ENCODE measurements at regions not wholly inside any gene's neighbourhood (a gene's known extent, or its start where the extent isn't known, plus 50 kb on each side); places are given as distances from the start of the nearest gene placed in this dataset.

DNA sequence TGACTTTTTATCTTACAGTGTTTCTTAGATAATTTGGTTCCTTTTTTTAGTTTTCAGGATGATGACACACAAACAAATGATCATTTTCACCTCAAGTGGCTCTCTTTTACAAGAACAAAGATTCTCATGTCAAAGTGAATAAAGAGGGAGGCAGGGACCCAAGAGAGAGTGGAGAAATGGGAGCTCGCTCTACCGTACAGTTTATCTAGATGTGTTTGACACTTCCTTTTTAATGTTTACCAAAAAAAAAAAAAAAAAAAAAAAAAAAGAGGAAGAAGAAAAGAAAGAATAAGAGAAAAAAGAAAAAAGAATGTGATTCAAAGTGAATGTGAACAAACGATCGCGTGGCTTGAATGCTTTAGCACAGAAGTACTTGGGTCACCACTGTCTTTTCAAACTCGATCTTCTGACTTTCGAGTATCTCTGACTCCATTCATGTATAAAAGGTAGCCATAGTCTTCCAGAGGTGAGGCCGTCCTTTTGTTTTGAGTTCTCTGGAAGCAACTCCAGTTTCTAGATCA is 75.6 kb upstream of the GRXCR1 start:
- H3K4me3 ChIP-seq (ENCODE audit: low read depth in 2 of 2, low read length in 1 of 2): no peak overlapping the region
- H3K9me2 ChIP-seq: no peaks in the 10 kb centered on the region
- no peaks in the 10 kb centered on the region for H3K79me2 ChIP-seq (ENCODE audit: insufficient read depth)
- no peaks in the 10 kb centered on the region for H3F3A ChIP-seq (replicated peaks; ENCODE audit: insufficient read depth)
- H3K27ac ChIP-seq (ENCODE audit: low read depth in 2 of 2, low read length in 1 of 2): no peak overlapping the region
- no peak for DNase-seq
- no peaks in the 10 kb centered on the region for H3K9me3 ChIP-seq
- H2AFZ ChIP-seq (ENCODE audit: low read depth): no peak overlapping the region
- no peaks in the 10 kb centered on the region for H3K36me3 ChIP-seq (replicated peaks in 1 of 2; ENCODE audit: control insufficient read depth in 1 of 2, insufficient read depth in 2 of 2, low read length in 1 of 2)
- H3K27me3 ChIP-seq (ENCODE audit: insufficient read depth): no peaks in the 10 kb centered on the region
- H3K4me2 ChIP-seq: no peak overlapping the region
- ChIA-PET CTCF (interaction anchor here (0.6 to 2.5 kb wide), 8 partner anchors 9 to 640 kb away, joined by 3 to 7 read pairs (median 6); no protein-coding TSS in a partner anchor), POLR2A (no interaction called here)
- no peaks in the 10 kb centered on the region for H4K20me1 ChIP-seq (ENCODE audit: insufficient read depth)
- WGBS (ENCODE audit: low lambda C conversion rate): 57% methylated on average over 8 of the region's 8 CpGs
- H3K4me1 ChIP-seq (ENCODE audit: control insufficient read depth in 1 of 2, insufficient read depth in 2 of 2, low read depth in 1 of 2, low read length in 1 of 2): no peaks in the 10 kb centered on the region; a peak in 1 of 4 replicates
- H3K9ac ChIP-seq: no peak overlapping the region
- TF ChIP-seq EP300 (IDR thresholded peaks at IDR 0.05; ENCODE audit: borderline replicate concordance in 1 of 2, low read depth in 1 of 2, low read length in 1 of 2): no peak
- TF ChIP-seq CHD2 (IDR thresholded peaks at IDR 0.05; ENCODE audit: low read length, partially characterized antibody): no peak
- TF ChIP-seq RXRA (IDR thresholded peaks at IDR 0.05; ENCODE audit: borderline replicate concordance, low read depth): no peak
- TF ChIP-seq FOXM1 (IDR thresholded peaks at IDR 0.05; ENCODE audit: low read depth): no peak
- TF ChIP-seq, protein P1, sequence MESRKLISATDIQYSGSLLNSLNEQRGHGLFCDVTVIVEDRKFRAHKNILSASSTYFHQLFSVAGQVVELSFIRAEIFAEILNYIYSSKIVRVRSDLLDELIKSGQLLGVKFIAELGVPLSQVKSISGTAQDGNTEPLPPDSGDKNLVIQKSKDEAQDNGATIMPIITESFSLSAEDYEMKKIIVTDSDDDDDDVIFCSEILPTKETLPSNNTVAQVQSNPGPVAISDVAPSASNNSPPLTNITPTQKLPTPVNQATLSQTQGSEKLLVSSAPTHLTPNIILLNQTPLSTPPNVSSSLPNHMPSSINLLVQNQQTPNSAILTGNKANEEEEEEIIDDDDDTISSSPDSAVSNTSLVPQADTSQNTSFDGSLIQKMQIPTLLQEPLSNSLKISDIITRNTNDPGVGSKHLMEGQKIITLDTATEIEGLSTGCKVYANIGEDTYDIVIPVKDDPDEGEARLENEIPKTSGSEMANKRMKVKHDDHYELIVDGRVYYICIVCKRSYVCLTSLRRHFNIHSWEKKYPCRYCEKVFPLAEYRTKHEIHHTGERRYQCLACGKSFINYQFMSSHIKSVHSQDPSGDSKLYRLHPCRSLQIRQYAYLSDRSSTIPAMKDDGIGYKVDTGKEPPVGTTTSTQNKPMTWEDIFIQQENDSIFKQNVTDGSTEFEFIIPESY (IDR thresholded peaks at IDR 0.05; ENCODE audit: borderline replicate concordance, low read depth): no peak
- TF ChIP-seq TAF1 (IDR thresholded peaks at IDR 0.05; ENCODE audit: borderline replicate concordance, low read depth, low read length): no peak
- TF ChIP-seq YY1 (IDR thresholded peaks at IDR 0.05; ENCODE audit: low read depth): no peak
- TF ChIP-seq EZH2phosphoT487 (IDR thresholded peaks at IDR 0.05; ENCODE audit: borderline replicate concordance, low read depth): no peak
- TF ChIP-seq RAD21 (IDR thresholded peaks at IDR 0.05; ENCODE audit: low read length): no peak
- TF ChIP-seq NFIC (IDR thresholded peaks at IDR 0.05; ENCODE audit: borderline replicate concordance): no peak
- no peak for TF ChIP-seq MEF2A (IDR thresholded peaks at IDR 0.05; ENCODE audit: borderline replicate concordance, low read depth)
- TF ChIP-seq NRF1 (IDR thresholded peaks at IDR 0.05; ENCODE audit: low read depth, low read length): no peak
- no peak for TF ChIP-seq SIN3A (IDR thresholded peaks at IDR 0.05; ENCODE audit: borderline replicate concordance, low read depth, low read length)
- TF ChIP-seq RCOR1 (IDR thresholded peaks at IDR 0.05; ENCODE audit: low read length): no peak

DNA sequence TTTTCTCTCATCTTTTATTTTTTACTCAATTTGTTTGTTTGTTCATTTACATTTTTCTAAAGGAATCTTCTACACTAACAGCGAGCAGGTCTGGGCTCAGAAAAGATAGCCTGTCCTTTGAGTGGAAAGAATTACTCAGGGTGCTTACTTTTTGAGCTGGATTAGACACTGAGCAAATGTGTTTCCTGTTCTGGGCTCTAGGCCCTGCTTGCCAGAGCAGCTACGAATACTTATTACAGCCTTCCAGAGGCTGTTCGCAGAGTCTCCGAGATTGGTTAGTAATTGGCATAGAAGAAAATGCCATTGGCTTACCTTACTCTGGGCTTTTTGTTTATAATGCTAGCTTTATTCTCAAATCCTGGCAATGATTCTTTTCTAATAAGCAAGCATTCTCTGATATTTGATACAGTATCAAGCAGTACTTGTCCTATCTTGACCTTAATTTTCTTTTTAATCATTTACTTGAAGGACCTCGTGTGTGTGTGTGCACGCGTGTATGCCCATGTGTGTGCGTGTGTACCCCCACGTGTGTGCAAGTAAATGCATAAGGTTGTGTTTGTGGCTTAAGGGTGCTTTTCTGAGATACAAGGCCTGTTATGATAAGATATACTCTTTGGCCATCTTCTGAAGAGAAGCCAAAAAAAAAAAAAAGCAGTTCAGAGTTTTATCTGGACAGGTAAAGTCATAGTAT is 76.2 kb upstream of the GRXCR1 start:
- H4K20me1 ChIP-seq (ENCODE audit: insufficient read depth): no peaks in the 10 kb centered on the region
- TF ChIP-seq POLR2AphosphoS5 (IDR thresholded peaks at IDR 0.05; ENCODE audit: low read depth, low read length) (no peak), FOXJ3 (CRISPR knock-in tag; IDR thresholded peaks at IDR 0.05) (no peak), TEAD4 (IDR thresholded peaks at IDR 0.05; ENCODE audit: borderline replicate concordance, insufficient read depth) (no peak), JUND (IDR thresholded peaks at IDR 0.05) (no peak)
- TF ChIP-seq, protein P2, sequence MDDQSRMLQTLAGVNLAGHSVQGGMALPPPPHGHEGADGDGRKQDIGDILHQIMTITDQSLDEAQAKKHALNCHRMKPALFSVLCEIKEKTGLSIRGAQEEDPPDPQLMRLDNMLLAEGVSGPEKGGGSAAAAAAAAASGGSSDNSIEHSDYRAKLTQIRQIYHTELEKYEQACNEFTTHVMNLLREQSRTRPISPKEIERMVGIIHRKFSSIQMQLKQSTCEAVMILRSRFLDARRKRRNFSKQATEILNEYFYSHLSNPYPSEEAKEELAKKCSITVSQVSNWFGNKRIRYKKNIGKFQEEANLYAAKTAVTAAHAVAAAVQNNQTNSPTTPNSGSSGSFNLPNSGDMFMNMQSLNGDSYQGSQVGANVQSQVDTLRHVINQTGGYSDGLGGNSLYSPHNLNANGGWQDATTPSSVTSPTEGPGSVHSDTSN (IDR thresholded peaks at IDR 0.05): no peak
- no peak overlapping the region for H3K9ac ChIP-seq
- no peak overlapping the region for H3K4me3 ChIP-seq (ENCODE audit: low read depth in 2 of 2, low read length in 1 of 2)
- H3K36me3 ChIP-seq (replicated peaks in 1 of 2; ENCODE audit: control insufficient read depth in 1 of 2, insufficient read depth in 2 of 2, low read length in 1 of 2): no peaks in the 10 kb centered on the region
- H2AFZ ChIP-seq (ENCODE audit: low read depth): no peak overlapping the region
- no peaks in the 10 kb centered on the region for H3K9me2 ChIP-seq
- no peak for DNase-seq
- H3K4me2 ChIP-seq: no peak overlapping the region
- ChIA-PET POLR2A (no interaction called here), CTCF (no interaction called here)
- H3K79me2 ChIP-seq (ENCODE audit: insufficient read depth): no peaks in the 10 kb centered on the region
- 46% methylated on average over 9 of the region's 9 CpGs for WGBS (ENCODE audit: low lambda C conversion rate)
- no peaks in the 10 kb centered on the region; a peak in 1 of 4 replicates for H3K4me1 ChIP-seq (ENCODE audit: control insufficient read depth in 1 of 2, insufficient read depth in 2 of 2, low read depth in 1 of 2, low read length in 1 of 2)
- no peaks in the 10 kb centered on the region for H3K27me3 ChIP-seq (ENCODE audit: insufficient read depth)
- no peak overlapping the region for H3K27ac ChIP-seq (ENCODE audit: low read depth in 2 of 2, low read length in 1 of 2)
- no peaks in the 10 kb centered on the region for H3K9me3 ChIP-seq
- H3F3A ChIP-seq (replicated peaks; ENCODE audit: insufficient read depth): no peaks in the 10 kb centered on the region
